ENCODE measurements at regions not wholly inside any gene's neighbourhood (a gene's known extent, or its start where the extent isn't known, plus 50 kb on each side); places are given as distances from the start of the nearest gene placed in this dataset.

DNA sequence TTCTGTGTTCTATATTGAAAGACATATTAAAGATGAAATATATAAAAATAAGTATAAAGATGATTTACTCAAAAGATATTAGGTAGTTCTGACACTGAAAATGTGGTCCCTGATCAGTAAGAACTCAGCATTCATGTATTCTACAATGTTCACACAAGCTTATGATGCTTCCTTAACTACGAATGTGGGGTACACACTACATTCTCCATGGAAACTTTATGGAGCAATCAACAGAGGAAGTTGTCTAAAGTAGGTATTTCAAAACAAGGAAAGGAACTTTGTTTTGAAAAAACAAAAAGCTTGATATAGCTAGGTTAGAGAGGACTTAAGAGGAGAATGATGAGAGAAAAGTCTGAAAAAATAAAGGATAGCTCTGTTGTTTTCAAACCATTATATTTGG is 119.7 kb upstream of the RGS18 start:
- BruUV-seq (replicated peaks) = no TSS peak
- no peak overlapping the region for H3K4me3 ChIP-seq (replicated peaks in 1 of 3; ENCODE audit: insufficient read depth in 1 of 3, low read depth in 2 of 3, low read length in 3 of 3)
- intact Hi-C loops (cut with micrococcal nuclease; ENCODE audit: unreplicated experiment) = no loop called here
- H4K20me1 ChIP-seq (ENCODE audit: insufficient read depth, low read length) = no peaks in the 10 kb centered on the region
- no peaks in the 10 kb centered on the region for H3K36me3 ChIP-seq (replicated peaks in 1 of 2; ENCODE audit: control insufficient read depth in 1 of 2, insufficient read depth in 2 of 2, low read length in 2 of 2)
- no peaks in the 10 kb centered on the region for H3K27me3 ChIP-seq (ENCODE audit: control insufficient read depth in 1 of 2, insufficient read depth in 2 of 2, low read length in 2 of 2)
- FAIRE-seq = no peak
- no peak overlapping the region for H3K4me2 ChIP-seq (ENCODE audit: low read depth, low read length)
- in situ Hi-C loops (cut with HindIII; ENCODE audit: extremely low pct_ligation_motif_present, low pct_unique_long_range_greater_than_20kb) = no loop called here
- H3K4me1 ChIP-seq (ENCODE audit: insufficient read depth, low read length) = no peaks in the 10 kb centered on the region
- POLR2A ChIA-PET = no interaction called here
- H3K9ac ChIP-seq (ENCODE audit: insufficient read depth, low read depth, low read length) = no peak overlapping the region
- no peak for TF ChIP-seq PITX1 (CRISPR knock-in tag; IDR thresholded peaks at IDR 0.05)
- TF ChIP-seq BCL6 (CRISPR knock-in tag; IDR thresholded peaks at IDR 0.05) = no peak
- TF ChIP-seq, protein P1, sequence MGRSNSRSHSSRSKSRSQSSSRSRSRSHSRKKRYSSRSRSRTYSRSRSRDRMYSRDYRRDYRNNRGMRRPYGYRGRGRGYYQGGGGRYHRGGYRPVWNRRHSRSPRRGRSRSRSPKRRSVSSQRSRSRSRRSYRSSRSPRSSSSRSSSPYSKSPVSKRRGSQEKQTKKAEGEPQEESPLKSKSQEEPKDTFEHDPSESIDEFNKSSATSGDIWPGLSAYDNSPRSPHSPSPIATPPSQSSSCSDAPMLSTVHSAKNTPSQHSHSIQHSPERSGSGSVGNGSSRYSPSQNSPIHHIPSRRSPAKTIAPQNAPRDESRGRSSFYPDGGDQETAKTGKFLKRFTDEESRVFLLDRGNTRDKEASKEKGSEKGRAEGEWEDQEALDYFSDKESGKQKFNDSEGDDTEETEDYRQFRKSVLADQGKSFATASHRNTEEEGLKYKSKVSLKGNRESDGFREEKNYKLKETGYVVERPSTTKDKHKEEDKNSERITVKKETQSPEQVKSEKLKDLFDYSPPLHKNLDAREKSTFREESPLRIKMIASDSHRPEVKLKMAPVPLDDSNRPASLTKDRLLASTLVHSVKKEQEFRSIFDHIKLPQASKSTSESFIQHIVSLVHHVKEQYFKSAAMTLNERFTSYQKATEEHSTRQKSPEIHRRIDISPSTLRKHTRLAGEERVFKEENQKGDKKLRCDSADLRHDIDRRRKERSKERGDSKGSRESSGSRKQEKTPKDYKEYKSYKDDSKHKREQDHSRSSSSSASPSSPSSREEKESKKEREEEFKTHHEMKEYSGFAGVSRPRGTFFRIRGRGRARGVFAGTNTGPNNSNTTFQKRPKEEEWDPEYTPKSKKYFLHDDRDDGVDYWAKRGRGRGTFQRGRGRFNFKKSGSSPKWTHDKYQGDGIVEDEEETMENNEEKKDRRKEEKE (IDR thresholded peaks at IDR 0.05) = no peak
- DNase-seq (ENCODE audit: low spot score) = no peak
- peaks cover 17% of the 10 kb centered on the region for H3K9me3 ChIP-seq (ENCODE audit: low read length)
- ATAC-seq = no peak
- H3K79me2 ChIP-seq (ENCODE audit: insufficient read depth, low read length) = no peaks in the 10 kb centered on the region
- WGBS (ENCODE audit: low lambda C conversion rate) = 0% methylated on average over 1 of the region's 1 CpG
- H3K27ac ChIP-seq (ENCODE audit: extremely low read length, insufficient read depth, low read length) = no peak overlapping the region
- CTCF ChIA-PET (ENCODE audit: low intra/inter-chr PET ratio, low total read pairs) = no interaction called here
- H2AFZ ChIP-seq (ENCODE audit: low read length) = no peak overlapping the region

DNA sequence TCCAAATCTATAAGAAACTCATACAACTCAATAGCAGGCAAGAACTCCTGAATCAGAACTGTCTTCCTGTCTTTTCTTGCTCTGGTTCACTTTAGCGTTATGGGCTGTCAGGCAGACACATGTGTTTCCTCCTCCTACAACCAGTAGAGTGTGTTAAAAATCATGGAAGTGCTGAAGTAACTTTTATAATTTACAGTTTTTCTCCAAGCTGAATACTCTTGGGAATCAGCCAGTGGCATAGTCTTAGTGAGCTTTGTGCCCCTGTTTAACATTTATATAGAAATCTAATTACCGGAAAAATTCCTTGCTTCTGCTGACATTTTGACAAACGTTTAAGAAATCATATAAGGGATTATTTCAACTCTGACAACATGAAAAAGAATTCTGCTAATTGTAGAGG is 113.1 kb upstream of the RGS18 start:
- Histone ChIP-seq H3K9me3 (ENCODE audit: low read length) (no peaks in the 10 kb centered on the region), H3K4me3 (replicated peaks in 1 of 3; ENCODE audit: insufficient read depth in 1 of 3, low read depth in 2 of 3, low read length in 3 of 3) (no peak overlapping the region), H3K4me1 (ENCODE audit: insufficient read depth, low read length) (no peaks in the 10 kb centered on the region), H3K9ac (ENCODE audit: insufficient read depth, low read depth, low read length) (no peak overlapping the region), H2AFZ (ENCODE audit: low read length) (no peak overlapping the region), H3K27ac (ENCODE audit: extremely low read length, insufficient read depth, low read length) (no peak overlapping the region), H3K79me2 (ENCODE audit: insufficient read depth, low read length) (no peaks in the 10 kb centered on the region), H3K36me3 (replicated peaks in 1 of 2; ENCODE audit: control insufficient read depth in 1 of 2, insufficient read depth in 2 of 2, low read length in 2 of 2) (no peaks in the 10 kb centered on the region), H4K20me1 (ENCODE audit: insufficient read depth, low read length) (no peaks in the 10 kb centered on the region), H3K4me2 (ENCODE audit: low read depth, low read length) (no peak overlapping the region), H3K27me3 (ENCODE audit: control insufficient read depth in 1 of 2, insufficient read depth in 2 of 2, low read length in 2 of 2) (no peaks in the 10 kb centered on the region)
- POLR2A ChIA-PET = no interaction called here
- intact Hi-C loops (cut with micrococcal nuclease; ENCODE audit: unreplicated experiment) = no loop called here
- no peak for ATAC-seq
- in situ Hi-C loops (cut with HindIII; ENCODE audit: extremely low pct_ligation_motif_present, low pct_unique_long_range_greater_than_20kb) = no loop called here
- no TSS peak for BruUV-seq (replicated peaks)
- CTCF ChIA-PET (ENCODE audit: low intra/inter-chr PET ratio, low total read pairs) = no interaction called here
- no peak for FAIRE-seq
- no peak for DNase-seq (ENCODE audit: low spot score)
- WGBS (ENCODE audit: low lambda C conversion rate) = 35% methylated on average over 3 of the region's 3 CpGs
- TF ChIP-seq ZNF136 (CRISPR knock-in tag; IDR thresholded peaks at IDR 0.05; ENCODE audit: low read depth) (no peak), SNAI1 (CRISPR knock-in tag; IDR thresholded peaks at IDR 0.05; ENCODE audit: borderline replicate concordance) (no peak), PCBP2 (optimal IDR thresholded peaks at IDR 0.05; ENCODE audit: low read depth, low read length, poor library complexity, severe bottlenecking) (no peak), ZNF724P (CRISPR knock-in tag; IDR thresholded peaks at IDR 0.05; ENCODE audit: borderline replicate concordance) (no peak), ZNF33A (CRISPR knock-in tag; IDR thresholded peaks at IDR 0.05; ENCODE audit: borderline replicate concordance) (no peak), ZNF549 (CRISPR knock-in tag; IDR thresholded peaks at IDR 0.05) (no peak), ZNF772 (CRISPR knock-in tag; IDR thresholded peaks at IDR 0.05) (no peak), HNRNPLL (IDR thresholded peaks at IDR 0.05; ENCODE audit: low read depth, low read length, poor library complexity, severe bottlenecking) (no peak)
- TF ChIP-seq, protein P2, sequence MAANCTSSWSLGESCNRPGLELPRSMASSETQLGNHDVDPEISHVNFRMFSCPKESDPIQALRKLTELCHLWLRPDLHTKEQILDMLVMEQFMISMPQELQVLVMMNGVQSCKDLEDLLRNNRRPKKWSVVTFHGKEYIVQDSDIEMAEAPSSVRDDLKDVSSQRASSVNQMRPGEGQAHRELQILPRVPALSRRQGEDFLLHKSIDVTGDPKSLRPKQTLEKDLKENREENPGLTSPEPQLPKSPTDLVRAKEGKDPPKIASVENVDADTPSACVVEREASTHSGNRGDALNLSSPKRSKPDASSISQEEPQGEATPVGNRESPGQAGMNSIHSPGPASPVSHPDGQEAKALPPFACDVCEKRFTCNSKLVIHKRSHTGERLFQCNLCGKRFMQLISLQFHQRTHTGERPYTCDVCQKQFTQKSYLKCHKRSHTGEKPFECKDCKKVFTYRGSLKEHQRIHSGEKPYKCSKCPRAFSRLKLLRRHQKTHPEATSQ (CRISPR knock-in tag; IDR thresholded peaks at IDR 0.05; ENCODE audit: borderline replicate concordance) = no peak
- TF ChIP-seq, protein P3, sequence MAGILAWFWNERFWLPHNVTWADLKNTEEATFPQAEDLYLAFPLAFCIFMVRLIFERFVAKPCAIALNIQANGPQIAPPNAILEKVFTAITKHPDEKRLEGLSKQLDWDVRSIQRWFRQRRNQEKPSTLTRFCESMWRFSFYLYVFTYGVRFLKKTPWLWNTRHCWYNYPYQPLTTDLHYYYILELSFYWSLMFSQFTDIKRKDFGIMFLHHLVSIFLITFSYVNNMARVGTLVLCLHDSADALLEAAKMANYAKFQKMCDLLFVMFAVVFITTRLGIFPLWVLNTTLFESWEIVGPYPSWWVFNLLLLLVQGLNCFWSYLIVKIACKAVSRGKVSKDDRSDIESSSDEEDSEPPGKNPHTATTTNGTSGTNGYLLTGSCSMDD (CRISPR knock-in tag; IDR thresholded peaks at IDR 0.05) = no peak

Measured in HepG2 (cell line).